ENCODE measurements at regions not wholly inside any gene's neighbourhood (a gene's known extent, or its start where the extent isn't known, plus 50 kb on each side); places are given as distances from the start of the nearest gene placed in this dataset.

GRCh38 chr10:109480836-109481235, 442.5 kb downstream of the XPNPEP1 start:
- DNase-seq (ENCODE audit: low read depth): no peak

- no peak for DNase-seq (ENCODE audit: low read depth)
Measured at GRCh38 chr10:109475711-109476421, 447.4 kb downstream of the XPNPEP1 start.

- DNase-seq (ENCODE audit: low read depth): no peak
Measured at GRCh38 chr10:109474812-109475211, 448.5 kb downstream of the XPNPEP1 start.

- no peak for DNase-seq (ENCODE audit: low read depth)
Measured at GRCh38 chr10:109474261-109474660, 449.1 kb downstream of the XPNPEP1 start.

GRCh38 chr10:109467551-109467950, 455.8 kb downstream of the XPNPEP1 start:
- DNase-seq (ENCODE audit: low read depth): no peak

- DNase-seq (ENCODE audit: low read depth): no peak
Measured at GRCh38 chr10:109464949-109465348, 458.4 kb downstream of the XPNPEP1 start.

GRCh38 chr10:109457302-109457638, 466.0 kb downstream of the XPNPEP1 start:
- DNase-seq (ENCODE audit: low read depth): no peak

- no peak for DNase-seq (ENCODE audit: low read depth)
Measured at GRCh38 chr10:109456566-109457301, 466.6 kb downstream of the XPNPEP1 start.

GRCh38 chr10:109454691-109455090, 468.6 kb downstream of the XPNPEP1 start:
- DNase-seq (ENCODE audit: low read depth): peak; percentile 13

- DNase-seq (ENCODE audit: low read depth): no peak
Measured at GRCh38 chr10:109451879-109452278, 471.4 kb downstream of the XPNPEP1 start.

- DNase-seq (ENCODE audit: low read depth): no peak
Measured at GRCh38 chr10:109450702-109451101, 472.6 kb downstream of the XPNPEP1 start.

GRCh38 chr10:109433434-109433833, 489.9 kb downstream of the XPNPEP1 start:
- no peak for DNase-seq (ENCODE audit: low read depth)

GRCh38 chr10:109432281-109432680, 491.0 kb downstream of the XPNPEP1 start:
- DNase-seq (ENCODE audit: low read depth): no peak

- DNase-seq (ENCODE audit: low read depth): no peak
Measured at GRCh38 chr10:109430799-109431198, 492.5 kb downstream of the XPNPEP1 start.

- DNase-seq (ENCODE audit: low read depth): peak; percentile 77
Measured at GRCh38 chr10:109430043-109430760, 493.1 kb downstream of the XPNPEP1 start.

- DNase-seq (ENCODE audit: low read depth): no peak
Measured at GRCh38 chr10:109428775-109429491, 494.4 kb downstream of the XPNPEP1 start.

GRCh38 chr10:109427411-109427810, 495.9 kb downstream of the XPNPEP1 start:
- DNase-seq (ENCODE audit: low read depth): peak; percentile 48

- no peak for DNase-seq (ENCODE audit: low read depth)
Measured at GRCh38 chr10:109426987-109427386, 496.3 kb downstream of the XPNPEP1 start.

- DNase-seq (ENCODE audit: low read depth): no peak
Measured at GRCh38 chr10:109418795-109419194, 504.5 kb downstream of the XPNPEP1 start.

- DNase-seq (ENCODE audit: low read depth): no peak
Measured at GRCh38 chr10:109417803-109418202, 505.5 kb downstream of the XPNPEP1 start.

- DNase-seq (ENCODE audit: low read depth): no peak
Measured at GRCh38 chr10:109412353-109412752, 511.0 kb downstream of the XPNPEP1 start.

GRCh38 chr10:109411917-109412316, 511.4 kb downstream of the XPNPEP1 start:
- no peak for DNase-seq (ENCODE audit: low read depth)

All from EH (cell line).